Endothelial cell of umbilical vein (primary cell): ENCODE measurements at regions not wholly inside any gene's neighbourhood (a gene's known extent, or its start where the extent isn't known, plus 50 kb on each side); places are given as distances from the start of the nearest gene placed in this dataset.

Experiments used
- BruUV-seq: library from RNA; stranded (reverse); fragments of 400-500 nt; replicated peaks from 2 replicates; lab custom pipeline; 2021; lab: Mats Ljungman, UMichigan
- CTCF ChIA-PET: fragments of 300-600, 350-600 bp; sonication (Branson Sonifier 250); formaldehyde crosslinking; loops from one replicate; lab custom pipeline; 2021; ENCODE audit warnings: antibody characterized with exemption, inconsistent platforms; lab: Charles Lee
- POLR2A ChIA-PET: fragments of 300-600, 350-600 bp; sonication (Branson Sonifier 250); formaldehyde crosslinking; loops from one replicate; lab custom pipeline; 2021; ENCODE audit warnings: antibody characterized with exemption, inconsistent platforms; lab: Charles Lee
- DNase-seq: peaks from one replicate; pipeline ENCODE4 v3.0.0-alpha.2; 2011; ENCODE audit warnings: low read depth, low spot score
- FAIRE-seq: peaks from 2 replicates; lab custom pipeline; 2011; peaks lifted over from hg19 to GRCh38; lab: Jason Lieb, UNC
- H2AFZ ChIP-seq: 2 replicates; pipeline ENCODE4 v1.6.0; 2012; ENCODE audit warnings: low read depth, low read length, control low read depth, inconsistent platforms
- H3K27ac ChIP-seq: 2 replicates; pipeline ENCODE4 v1.5.1; 2011; ENCODE audit warnings: low read depth, mild to moderate bottlenecking, control low read depth, low read length, moderate library complexity; ENCODE audit not compliant: insufficient read depth
- H3K27me3 ChIP-seq, 2 experiments: 2 replicates each; pipeline versions ENCODE4 v1.6.0 to v1.6.1; 2011; ENCODE audit warnings: low read length in 2 of 2, mixed read lengths in 1 of 2; ENCODE audit not compliant: control insufficient read depth in 2 of 2, insufficient read depth in 2 of 2
- H3K36me3 ChIP-seq, 2 experiments: 2 replicates in 1 of 2; 3 replicates in 1 of 2; pipeline ENCODE4 v1.5.1; 2011; ENCODE audit warnings: low read length in 2 of 2, mild to moderate bottlenecking in 1 of 2, moderate library complexity in 1 of 2; ENCODE audit not compliant: control insufficient read depth in 2 of 2, insufficient read depth in 2 of 2; ENCODE audit errors: extremely low read depth in 1 of 2
- H3K4me1 ChIP-seq: 3 replicates; pipeline ENCODE4 v1.5.1; 2011; ENCODE audit warnings: mild to moderate bottlenecking, low read length; ENCODE audit not compliant: control insufficient read depth, insufficient read depth; ENCODE audit errors: extremely low read depth
- H3K4me2 ChIP-seq: 2 replicates; pipeline ENCODE4 v1.6.1; 2011; ENCODE audit warnings: low read length, control low read depth, mixed read lengths; ENCODE audit not compliant: insufficient read depth
- H3K4me3 ChIP-seq, 3 experiments: fragments of 200-600 bp in 1 of 3; sonication (generic), shearing (Covaris generic) in 1 of 3; replicated peaks in 1 of 3; 2 replicates each; pipeline ENCODE4 v1.5.1; 2011 to 2016; ENCODE audit warnings: control low read depth in 3 of 3, low read length in 3 of 3, mild to moderate bottlenecking in 2 of 3, inconsistent platforms in 1 of 3, low read depth in 1 of 3, moderate library complexity in 1 of 3; ENCODE audit not compliant: insufficient read depth in 1 of 3
- H3K79me2 ChIP-seq: 2 replicates; pipeline ENCODE4 v1.6.0; 2012; ENCODE audit warnings: low read length, inconsistent platforms; ENCODE audit not compliant: control insufficient read depth, insufficient read depth
- H3K9ac ChIP-seq: replicated peaks from 2 replicates; pipeline ENCODE3; 2011; ENCODE audit warnings: low read length, control low read depth; ENCODE audit not compliant: insufficient read depth; ENCODE audit errors: extremely low read depth
- H3K9me1 ChIP-seq: replicated peaks from 3 replicates; pipeline ENCODE4 v1.6.0; 2011; ENCODE audit warnings: mild to moderate bottlenecking, low read length; ENCODE audit not compliant: control insufficient read depth, insufficient read depth; ENCODE audit errors: extremely low read depth
- H3K9me3 ChIP-seq: replicated peaks from 2 replicates; pipeline ENCODE4 v1.5.1; 2012; ENCODE audit warnings: low read length, inconsistent platforms; ENCODE audit not compliant: control insufficient read depth, insufficient read depth
- H4K20me1 ChIP-seq: replicated peaks from 2 replicates; pipeline ENCODE3; 2011; ENCODE audit warnings: mild to moderate bottlenecking, low read length; ENCODE audit not compliant: control insufficient read depth, insufficient read depth; ENCODE audit errors: extremely low read depth
- CTCF ChIP-seq, 2 donors: IDR thresholded peaks; 1 replicate in 1 of 2; 2 replicates in 1 of 2; pipeline ENCODE4 v1.5.1; 2011; ENCODE audit warnings: low read length in 2 of 2, mild to moderate bottlenecking in 2 of 2, moderate library complexity in 2 of 2, control low read depth in 1 of 2, inconsistent platforms in 1 of 2, low read depth in 1 of 2; ENCODE audit not compliant: insufficient read depth in 1 of 2; ENCODE audit errors: extremely low read depth in 1 of 2
- FOS ChIP-seq: IDR thresholded peaks from 2 replicates; pipeline ENCODE4 v1.6.1; 2011; ENCODE audit warnings: mild to moderate bottlenecking, low read length, moderate library complexity, borderline replicate concordance; ENCODE audit not compliant: insufficient read depth
- GATA2 ChIP-seq: IDR thresholded peaks from 2 replicates; pipeline ENCODE4 v1.7.0; 2011; ENCODE audit warnings: low read depth, mild to moderate bottlenecking, moderate library complexity, mixed read lengths, low read length; ENCODE audit not compliant: insufficient read length, insufficient read depth
- JUN ChIP-seq: IDR thresholded peaks from 2 replicates; pipeline ENCODE4 v1.6.1; 2011; ENCODE audit warnings: borderline replicate concordance, low read depth; ENCODE audit not compliant: insufficient read length, insufficient read depth
- MAX ChIP-seq: IDR thresholded peaks from 2 replicates; pipeline ENCODE4 v1.6.1; 2011; ENCODE audit not compliant: insufficient read depth, insufficient read length
- MYC ChIP-seq: IDR thresholded peaks from one replicate; pipeline ENCODE4 v1.6.1; 2011; ENCODE audit warnings: mild to moderate bottlenecking, low read depth, low read length
- POLR2A ChIP-seq: IDR thresholded peaks from 2 replicates; pipeline ENCODE4 v1.6.1; 2012; ENCODE audit warnings: low read depth, mild to moderate bottlenecking, control low read depth, low read length
- POLR2AphosphoS5 ChIP-seq: IDR thresholded peaks from 2 replicates; pipeline ENCODE4 v1.6.1; 2012; ENCODE audit warnings: low read depth, mild to moderate bottlenecking, control low read depth, low read length, moderate library complexity; ENCODE audit not compliant: insufficient read depth
- dilution Hi-C: fragments of 300-500 bp; cut with MboI; formaldehyde crosslinking; loops from one replicate; pipeline ENCODE4 v1.15.0; 2019; ENCODE audit warnings: low sequenced_read_pairs; ENCODE audit not compliant: extremely low pct_ligation_motif_present
- intact Hi-C: fragments of 100-400 bp; cut with micrococcal nuclease; formaldehyde crosslinking; loops from one replicate; pipeline ENCODE4 v1.10.0; 2022

- no peaks in the 10 kb centered on the region for H3K9me1 ChIP-seq
- no peak for DNase-seq
- intact Hi-C loops (no loop called here), dilution Hi-C loops (no loop called here)
- TF ChIP-seq FOS (no peak), JUN (no peak), MAX (no peak)
- CTCF ChIA-PET, result interaction anchor here (0.7 kb wide), 1 partner anchor 1115 kb away, joined by 3 read pairs; no protein-coding TSS in a partner anchor
- no peaks in the 10 kb centered on the region for H3K79me2 ChIP-seq
- no peaks in the 10 kb centered on the region for H3K27me3 ChIP-seq
- no peaks in the 10 kb centered on the region for H3K4me1 ChIP-seq
- no peaks in the 10 kb centered on the region for H4K20me1 ChIP-seq
- BruUV-seq, result no TSS peak
- no peak overlapping the region for H3K9ac ChIP-seq
- no peaks in the 10 kb centered on the region for H3K9me3 ChIP-seq
- H3K27ac ChIP-seq, result no peak overlapping the region
- POLR2A ChIA-PET, result no interaction called here
- FAIRE-seq, result no peak
- no peak overlapping the region for H2AFZ ChIP-seq
- no peaks in the 10 kb centered on the region for H3K36me3 ChIP-seq
- no peak overlapping the region for H3K4me2 ChIP-seq
- H3K4me3 ChIP-seq, result no peak overlapping the region
Observed at GRCh38 chr14:80049055-80049454, 162.2 kb downstream of the DIO2 start.

- CTCF ChIA-PET, result interaction anchor here (0.9 to 1.3 kb wide), 2 partner anchors 8 to 1114 kb away, joined by 3 to 4 read pairs; no protein-coding TSS in a partner anchor
- Histone ChIP-seq H3K9me3 (no peaks in the 10 kb centered on the region), H3K79me2 (no peaks in the 10 kb centered on the region), H3K36me3 (no peaks in the 10 kb centered on the region), H3K4me3 (no peak overlapping the region), H3K27ac (no peak overlapping the region), H4K20me1 (no peaks in the 10 kb centered on the region), H3K9me1 (no peaks in the 10 kb centered on the region), H2AFZ (no peak overlapping the region), H3K27me3 (no peaks in the 10 kb centered on the region), H3K4me1 (no peaks in the 10 kb centered on the region), H3K9ac (no peak overlapping the region), H3K4me2 (no peak overlapping the region)
- dilution Hi-C loops (no loop called here), intact Hi-C loops (no loop called here)
- BruUV-seq, result no TSS peak
- DNase-seq (peak; percentile 4), FAIRE-seq (no peak)
- no peak for TF ChIP-seq MYC
- no peak for TF ChIP-seq JUN
- TF ChIP-seq CTCF (IDR thresholded peaks at IDR 0.05; ENCODE audit: extremely low read depth in 1 of 2, insufficient read depth in 1 of 2, low read depth in 1 of 2, low read length in 2 of 2), result no peak
- TF ChIP-seq POLR2AphosphoS5, result no peak
- no peak for TF ChIP-seq MAX
- no peak for TF ChIP-seq POLR2A
- TF ChIP-seq GATA2, result no peak
- POLR2A ChIA-PET, result no interaction called here
Observed at GRCh38 chr14:80047761-80048160, 163.5 kb downstream of the DIO2 start.
